OCI-LY3 (cell line): ENCODE measurements at regions not wholly inside any gene's neighbourhood (a gene's known extent, or its start where the extent isn't known, plus 50 kb on each side); places are given as distances from the start of the nearest gene placed in this dataset.

Source experiments
- CTCF ChIP-seq: fragments of 200-600, 300-600 bp; sonication (generic); IDR thresholded peaks from 2 replicates; pipeline ENCODE4 v1.5.1; 2014; ENCODE audit warnings: antibody characterized with exemption, low read length, low read depth
- EZH2phosphoT487 ChIP-seq: fragments of 200-600 bp; shearing (Covaris generic); IDR thresholded peaks from 2 replicates; pipeline ENCODE4 v1.6.1; 2018; ENCODE audit warnings: antibody characterized with exemption, mixed run types, low read depth

- no peak for TF ChIP-seq CTCF
- TF ChIP-seq EZH2phosphoT487 = no peak
These were observed 159.9 kb downstream of the TFAP2B start for GRCh38 chr6:50978380-50979170.
